Osteoblast (primary cell): ENCODE measurements at regions not wholly inside any gene's neighbourhood (a gene's known extent, or its start where the extent isn't known, plus 50 kb on each side); places are given as distances from the start of the nearest gene placed in this dataset.
A peak's percentile ranks its signal among the peaks of the same experiment; 100 is the strongest.

Experiments
- DNase-seq: peaks from one replicate; pipeline ENCODE4 v3.0.0; 2011; ENCODE audit warnings: low spot score, mixed read lengths; ENCODE audit not compliant: insufficient read length; ENCODE audit errors: missing footprints
- H2AFZ ChIP-seq: 2 replicates; pipeline ENCODE4 v1.6.0; 2011; ENCODE audit warnings: mild to moderate bottlenecking, low read length
- H3K27ac ChIP-seq: 2 replicates; pipeline ENCODE4 v1.5.1; 2011; ENCODE audit warnings: mild to moderate bottlenecking, low read depth, low read length, moderate library complexity
- H3K27me3 ChIP-seq: 2 replicates; pipeline ENCODE4 v1.6.0; 2012; ENCODE audit warnings: mild to moderate bottlenecking, control low read depth, inconsistent platforms, low read length, moderate library complexity; ENCODE audit not compliant: insufficient read depth
- H3K36me3 ChIP-seq: 2 replicates; pipeline ENCODE4 v1.5.1; 2011; ENCODE audit warnings: mild to moderate bottlenecking, low read length, control low read depth, moderate library complexity; ENCODE audit not compliant: insufficient read depth
- H3K4me1 ChIP-seq: 2 replicates; pipeline ENCODE4 v1.5.1; 2011; ENCODE audit warnings: mild to moderate bottlenecking, low read length, control low read depth, moderate library complexity; ENCODE audit not compliant: insufficient read depth
- H3K4me2 ChIP-seq: 2 replicates; pipeline ENCODE4 v1.6.0; 2011; ENCODE audit warnings: mild to moderate bottlenecking, low read length; ENCODE audit not compliant: insufficient read depth
- H3K4me3 ChIP-seq: fragments of 200-600 bp; sonication (generic); 3 replicates; pipeline ENCODE4 v1.5.1; 2012; ENCODE audit warnings: mild to moderate bottlenecking, low read length, inconsistent platforms; ENCODE audit not compliant: insufficient read depth
- H3K79me2 ChIP-seq: 2 replicates; pipeline ENCODE4 v1.6.0; 2012; ENCODE audit warnings: mild to moderate bottlenecking, low read length, control low read depth, inconsistent platforms; ENCODE audit not compliant: insufficient read depth
- H3K9me3 ChIP-seq: 2 replicates; pipeline ENCODE4 v1.5.1; 2011; ENCODE audit warnings: low read depth, low read length, control low read depth
- H4K20me1 ChIP-seq: 2 replicates; pipeline ENCODE4 v1.6.0; 2012; ENCODE audit warnings: mild to moderate bottlenecking, low read length, control low read depth; ENCODE audit not compliant: insufficient read depth
- TF ChIP-seq, protein P1 (sequence below): IDR thresholded peaks from 2 replicates; pipeline ENCODE4 v1.5.1; 2011; ENCODE audit warnings: mild to moderate bottlenecking, low read depth, low read length, moderate library complexity; ENCODE audit errors: extremely low read depth

DNA sequence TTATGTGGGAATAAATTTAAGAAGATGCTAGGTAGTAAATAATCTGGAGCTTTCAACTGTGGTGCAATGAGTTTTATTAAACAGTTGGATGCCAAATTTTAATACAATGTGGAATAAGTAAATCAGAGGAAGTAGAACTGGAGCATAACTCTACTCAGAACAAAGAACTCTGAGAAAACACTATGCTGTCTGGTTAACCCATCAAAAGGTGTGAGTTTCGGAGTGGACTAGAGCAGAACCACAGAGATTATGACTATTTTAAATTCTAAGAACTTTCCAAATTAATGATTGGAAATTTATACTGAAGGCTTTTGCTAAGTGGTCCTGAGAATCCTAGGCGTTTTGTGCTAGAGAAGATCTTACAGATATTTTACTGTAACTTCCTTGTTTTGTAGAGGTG, 132.2 kb downstream of the NTMT2 start:
- H3K27ac ChIP-seq = no peak overlapping the region
- H3K4me2 ChIP-seq = no peak overlapping the region
- H3K36me3 ChIP-seq = no peaks in the 10 kb centered on the region
- no peaks in the 10 kb centered on the region for H4K20me1 ChIP-seq
- no peaks in the 10 kb centered on the region for H3K9me3 ChIP-seq
- H3K27me3 ChIP-seq = no peaks in the 10 kb centered on the region
- TF ChIP-seq, protein P1, sequence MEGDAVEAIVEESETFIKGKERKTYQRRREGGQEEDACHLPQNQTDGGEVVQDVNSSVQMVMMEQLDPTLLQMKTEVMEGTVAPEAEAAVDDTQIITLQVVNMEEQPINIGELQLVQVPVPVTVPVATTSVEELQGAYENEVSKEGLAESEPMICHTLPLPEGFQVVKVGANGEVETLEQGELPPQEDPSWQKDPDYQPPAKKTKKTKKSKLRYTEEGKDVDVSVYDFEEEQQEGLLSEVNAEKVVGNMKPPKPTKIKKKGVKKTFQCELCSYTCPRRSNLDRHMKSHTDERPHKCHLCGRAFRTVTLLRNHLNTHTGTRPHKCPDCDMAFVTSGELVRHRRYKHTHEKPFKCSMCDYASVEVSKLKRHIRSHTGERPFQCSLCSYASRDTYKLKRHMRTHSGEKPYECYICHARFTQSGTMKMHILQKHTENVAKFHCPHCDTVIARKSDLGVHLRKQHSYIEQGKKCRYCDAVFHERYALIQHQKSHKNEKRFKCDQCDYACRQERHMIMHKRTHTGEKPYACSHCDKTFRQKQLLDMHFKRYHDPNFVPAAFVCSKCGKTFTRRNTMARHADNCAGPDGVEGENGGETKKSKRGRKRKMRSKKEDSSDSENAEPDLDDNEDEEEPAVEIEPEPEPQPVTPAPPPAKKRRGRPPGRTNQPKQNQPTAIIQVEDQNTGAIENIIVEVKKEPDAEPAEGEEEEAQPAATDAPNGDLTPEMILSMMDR = no peak
- H2AFZ ChIP-seq = no peak overlapping the region
- no peaks in the 10 kb centered on the region for H3K79me2 ChIP-seq
- no peaks in the 10 kb centered on the region for H3K4me1 ChIP-seq
- no peak overlapping the region for H3K4me3 ChIP-seq
- no peak for DNase-seq

DNA sequence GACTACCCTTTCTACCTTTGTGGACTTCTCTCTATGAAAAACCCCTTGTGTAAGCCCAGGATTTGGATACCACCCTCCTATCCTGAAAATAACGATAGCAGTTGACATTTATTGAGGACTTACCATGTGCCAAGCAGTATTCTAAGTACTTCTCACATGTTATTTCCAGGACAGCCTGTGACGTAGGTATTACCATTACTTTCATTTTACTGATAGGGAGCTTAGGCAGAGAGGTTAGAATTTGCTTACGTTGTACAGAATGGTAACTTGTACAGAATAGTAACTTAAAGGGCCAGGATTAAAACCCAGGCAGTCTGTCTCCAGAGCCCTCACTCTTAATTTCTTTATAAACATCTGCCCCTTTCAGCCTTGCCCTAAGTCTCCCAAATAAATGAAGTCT, 138.3 kb downstream of the NTMT2 start:
- Histone ChIP-seq H3K4me1 (peaks cover 9% of the 10 kb centered on the region), H3K4me2 (peak overlapping the region; percentile 72), H3K27me3 (no peaks in the 10 kb centered on the region), H3K79me2 (no peaks in the 10 kb centered on the region), H2AFZ (peak overlapping the region; percentile 90), H4K20me1 (no peaks in the 10 kb centered on the region), H3K4me3 (peak overlapping the region; percentile 57), H3K9me3 (no peaks in the 10 kb centered on the region), H3K27ac (peak overlapping the region; percentile 11), H3K36me3 (no peaks in the 10 kb centered on the region)
- TF ChIP-seq, protein P1 = no peak
- DNase-seq = no peak

DNA sequence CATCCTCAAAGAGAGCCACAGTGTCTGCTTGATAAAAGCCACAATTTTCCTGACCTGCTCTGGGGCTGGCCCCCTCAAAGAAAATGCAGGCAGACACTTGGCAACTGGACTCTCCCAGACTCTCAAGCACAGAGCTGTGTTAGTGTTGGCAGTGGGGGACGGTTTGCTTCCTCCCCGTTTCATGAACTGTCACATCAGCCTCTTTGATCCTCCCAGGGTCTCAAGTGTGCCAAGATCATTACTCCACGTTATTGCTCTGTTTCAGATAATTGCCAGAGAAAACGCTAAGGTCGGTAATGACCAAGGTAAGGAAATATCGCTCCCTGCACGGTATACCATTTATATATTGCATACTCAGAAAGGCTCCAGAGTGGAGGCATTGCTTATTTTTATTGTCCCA, 138.8 kb downstream of the NTMT2 start:
- peak overlapping the region; percentile 72 for H3K4me2 ChIP-seq
- H3K27ac ChIP-seq = no peak overlapping the region
- TF ChIP-seq, protein P1 = no peak
- no peaks in the 10 kb centered on the region for H3K27me3 ChIP-seq
- H3K4me3 ChIP-seq = peak overlapping the region; percentile 57
- H4K20me1 ChIP-seq = no peaks in the 10 kb centered on the region
- no peaks in the 10 kb centered on the region for H3K79me2 ChIP-seq
- H3K36me3 ChIP-seq = no peaks in the 10 kb centered on the region
- DNase-seq = no peak
- H3K4me1 ChIP-seq = peaks cover 9% of the 10 kb centered on the region
- H3K9me3 ChIP-seq = no peaks in the 10 kb centered on the region
- peak overlapping the region; percentile 90 for H2AFZ ChIP-seq

DNA sequence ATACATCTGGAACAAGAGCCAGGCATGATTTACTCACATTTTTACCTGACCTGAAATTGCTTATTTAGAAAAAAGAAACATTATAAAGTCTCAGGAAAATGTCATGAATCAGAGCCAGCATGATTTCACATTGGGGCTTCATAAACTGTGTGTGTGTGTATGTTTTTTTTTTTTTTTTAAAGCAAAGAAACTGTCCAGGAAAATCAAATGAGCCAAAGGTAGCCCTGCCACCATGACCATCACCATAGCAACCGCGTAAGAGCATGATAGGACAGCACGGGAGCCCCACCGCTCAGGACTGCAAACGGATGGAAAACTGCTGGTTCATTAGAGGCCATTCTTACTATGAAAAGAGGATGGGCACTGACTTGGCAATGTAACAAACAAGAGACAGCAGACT, 139.2 kb downstream of the NTMT2 start:
- no peaks in the 10 kb centered on the region for H3K27me3 ChIP-seq
- H3K4me1 ChIP-seq = peaks cover 9% of the 10 kb centered on the region
- TF ChIP-seq, protein P1 = no peak
- no peak overlapping the region for H3K4me3 ChIP-seq
- H2AFZ ChIP-seq = peak overlapping the region; percentile 90
- no peaks in the 10 kb centered on the region for H3K9me3 ChIP-seq
- no peak for DNase-seq
- peak overlapping the region; percentile 72 for H3K4me2 ChIP-seq
- H3K36me3 ChIP-seq = no peaks in the 10 kb centered on the region
- H4K20me1 ChIP-seq = no peaks in the 10 kb centered on the region
- no peak overlapping the region for H3K27ac ChIP-seq
- H3K79me2 ChIP-seq = no peaks in the 10 kb centered on the region
